ENCODE measurements at regions not wholly inside any gene's neighbourhood (a gene's known extent, or its start where the extent isn't known, plus 50 kb on each side); places are given as distances from the start of the nearest gene placed in this dataset.

- TF ChIP-seq JUND (IDR thresholded peaks at IDR 0.05; ENCODE audit: low read length) (no peak), EZH2 (IDR thresholded peaks at IDR 0.05; ENCODE audit: low read depth, low read length, severe bottlenecking) (no peak)
- Histone ChIP-seq H3K9me3 (ENCODE audit: insufficient read depth in 2 of 2, low read depth in 1 of 2, low read length in 1 of 2) (no peaks in the 10 kb centered on the region), H2BK12ac (ENCODE audit: low read depth, low read length) (no peak overlapping the region; the same call in 1 of the 2 replicates), H3K18ac (ENCODE audit: extremely low read depth, low read length) (no peak overlapping the region), H3K14ac (ENCODE audit: insufficient read length) (no peak overlapping the region), H2BK5ac (ENCODE audit: low read depth, low read length) (no peak overlapping the region), H2AK5ac (ENCODE audit: low read depth, low read length) (no peak overlapping the region), H3K36me3 (ENCODE audit: control insufficient read depth in 2 of 4, insufficient read depth in 4 of 4, low read length in 3 of 4) (no peaks in the 10 kb centered on the region; a peak in 1 of 8 replicates), H3K4ac (replicated peaks; ENCODE audit: insufficient read length, low read depth, low read length) (no peak overlapping the region), H4K91ac (replicated peaks; ENCODE audit: insufficient read length, low read length) (no peak overlapping the region), H3K56ac (replicated peaks; ENCODE audit: insufficient read length, low read depth, low read length) (no peak overlapping the region), H2BK20ac (ENCODE audit: low read length) (no peak overlapping the region), H2AFZ (ENCODE audit: low read length) (no peak overlapping the region), H4K8ac (ENCODE audit: extremely low read depth, insufficient read depth, low read length) (no peak overlapping the region), H3K4me2 (ENCODE audit: insufficient read depth in 1 of 2, low read depth in 2 of 2, low read length in 2 of 2) (no peak overlapping the region), H3K23ac (ENCODE audit: insufficient read length) (no peak overlapping the region), H4K5ac (ENCODE audit: insufficient read length, low read depth, low read length) (no peak overlapping the region), H3K4me3 (ENCODE audit: extremely low read depth in 1 of 4, insufficient read depth in 2 of 4, low read depth in 3 of 4, low read length in 4 of 4) (no peak overlapping the region), H2BK120ac (replicated peaks; ENCODE audit: low read depth, low read length) (no peak overlapping the region), H3K23me2 (ENCODE audit: low read depth, low read length) (peaks cover 3% of the 10 kb centered on the region), H3K27me3 (replicated peaks in 1 of 4; ENCODE audit: control insufficient read depth in 3 of 4, extremely low read depth in 1 of 4, insufficient read depth in 3 of 4, low read length in 3 of 4) (0 out of 7 replicates have a peak, but pooled peaks cover 0 to 2% (median 0%) of the 10 kb centered on the region in 4 experiments), H3K79me1 (ENCODE audit: low read depth, low read length) (no peaks in the 10 kb centered on the region), H3K4me1 (replicated peaks in 1 of 4; ENCODE audit: control insufficient read depth in 3 of 4, insufficient read depth in 4 of 4, low read length in 3 of 4) (peaks cover 0 to 5% (median under 1%) of the 10 kb centered on the region in 4 experiments; a peak in 2 of 7 replicates), H2BK15ac (ENCODE audit: low read length) (no peak overlapping the region), H3K79me2 (ENCODE audit: control insufficient read depth in 1 of 2, insufficient read depth in 2 of 2, low read length in 2 of 2) (no peaks in the 10 kb centered on the region), H4K20me1 (replicated peaks in 1 of 2; ENCODE audit: control insufficient read depth in 1 of 2, insufficient read depth in 2 of 2, low read length in 2 of 2) (no peaks in the 10 kb centered on the region), H3K9ac (replicated peaks in 1 of 4; ENCODE audit: extremely low read depth in 1 of 4, low read depth in 3 of 4, low read length in 3 of 4) (no peak overlapping the region), H3K27ac (ENCODE audit: low read depth, low read length) (no peak overlapping the region)
- FAIRE-seq (no peak), DNase-seq (ENCODE audit: low read depth in 1 of 2, low spot score in 2 of 2) (no peak)
- WGBS, 2 experiments (ENCODE audit: extremely low coverage in 1 of 2, insufficient coverage in 1 of 2, insufficient read length in 1 of 2, insufficient replicate concordance in 2 of 2, low coverage in 1 of 2, low lambda C conversion rate in 2 of 2, missing lambda C conversion rate in 1 of 2), result 89% methylated on average over 7 of the region's 7 CpGs; no CpG with 5 or more reads in 1 of the 2 experiments
- CTCF ChIA-PET (ENCODE audit: partially characterized antibody), result interaction anchor here (1.5 kb wide), 1 partner anchor 121 kb away, joined by 6 read pairs; no protein-coding TSS in a partner anchor
- POLR2A ChIA-PET (ENCODE audit: partially characterized antibody), result interaction anchor here (0.6 to 1.0 kb wide), 2 partner anchors 28 to 828 kb away, joined by 3 to 4 read pairs; no protein-coding TSS in a partner anchor
Observed at GRCh38 chr5:173762930-173763329, 125.2 kb upstream of the CPEB4 start.
